CD8-positive, alpha-beta memory T cell (primary cell): ENCODE measurements at regions not wholly inside any gene's neighbourhood (a gene's known extent, or its start where the extent isn't known, plus 50 kb on each side); places are given as distances from the start of the nearest gene placed in this dataset.

Experiments used
- CTCF ChIA-PET: fragments of 350-600 bp; sonication (Branson Sonifier 250); formaldehyde crosslinking; loops from one replicate; lab custom pipeline; 2021; ENCODE audit warnings: antibody characterized with exemption; lab: Charles Lee
- POLR2A ChIA-PET: fragments of 350-600 bp; sonication (Branson Sonifier 250); formaldehyde crosslinking; loops from one replicate; lab custom pipeline; 2021; ENCODE audit warnings: antibody characterized with exemption; lab: Charles Lee
- DNase-seq, 5 donors: peaks; one replicate each; pipeline versions ENCODE4 v3.0.0 to v3.0.0-alpha.2; 2020 to 2022; ENCODE audit warnings: mixed read lengths in 1 of 5
- H3K27ac ChIP-seq: one replicate; pipeline ENCODE4 v1.7.0; 2013; ENCODE audit warnings: low read depth, mild to moderate bottlenecking, low read length, moderate library complexity
- H3K27me3 ChIP-seq: 2 replicates; pipeline ENCODE4 v1.7.0; 2013; ENCODE audit warnings: low read length, mild to moderate bottlenecking; ENCODE audit not compliant: insufficient read depth, poor library complexity, severe bottlenecking
- H3K36me3 ChIP-seq: 2 replicates; pipeline ENCODE4 v1.7.0; 2013; ENCODE audit warnings: mild to moderate bottlenecking, low read length, moderate library complexity; ENCODE audit not compliant: insufficient read depth
- H3K4me1 ChIP-seq: 2 replicates; pipeline ENCODE4 v1.7.0; 2013; ENCODE audit warnings: mild to moderate bottlenecking, low read length, moderate library complexity; ENCODE audit not compliant: insufficient read depth
- H3K4me3 ChIP-seq: 2 replicates; pipeline ENCODE4 v1.7.0; 2013; ENCODE audit warnings: mild to moderate bottlenecking, low read length
- H3K9me3 ChIP-seq: 2 replicates; pipeline ENCODE4 v1.7.0; 2013; ENCODE audit warnings: mild to moderate bottlenecking, low read length
- H3K27ac Mint-ChIP-seq, 8 donors: one replicate each; pipeline ENCODE4 v1.8.0; 2020 to 2021; ENCODE audit warnings: mixed read lengths in 8 of 8, mild to moderate bottlenecking in 6 of 8, inconsistent platforms in 3 of 8, moderate library complexity in 3 of 8
- H3K27me3 Mint-ChIP-seq, 2 donors: one replicate each; pipeline ENCODE4 v1.8.0; 2020 to 2021; ENCODE audit warnings: mixed read lengths in 2 of 2, mild to moderate bottlenecking in 1 of 2, moderate library complexity in 1 of 2
- H3K36me3 Mint-ChIP-seq, 3 donors: one replicate each; pipeline ENCODE4 v1.8.0; 2020 to 2021; ENCODE audit warnings: mixed read lengths in 3 of 3, inconsistent platforms in 1 of 3, mild to moderate bottlenecking in 1 of 3
- H3K4me1 Mint-ChIP-seq, 3 donors: one replicate each; pipeline ENCODE4 v1.8.0; 2020 to 2021; ENCODE audit warnings: mixed read lengths in 3 of 3, inconsistent platforms in 1 of 3, mild to moderate bottlenecking in 1 of 3
- H3K4me3 Mint-ChIP-seq, 7 donors: one replicate each; pipeline ENCODE4 v1.8.0; 2020 to 2021; ENCODE audit warnings: mixed read lengths in 7 of 7, mild to moderate bottlenecking in 6 of 7, moderate library complexity in 4 of 7, inconsistent platforms in 2 of 7
- H3K9me3 Mint-ChIP-seq, 5 donors: one replicate each; pipeline ENCODE4 v1.8.0; 2020 to 2022; ENCODE audit warnings: mixed read lengths in 5 of 5, mild to moderate bottlenecking in 3 of 5, moderate library complexity in 2 of 5, inconsistent platforms in 1 of 5

DNA sequence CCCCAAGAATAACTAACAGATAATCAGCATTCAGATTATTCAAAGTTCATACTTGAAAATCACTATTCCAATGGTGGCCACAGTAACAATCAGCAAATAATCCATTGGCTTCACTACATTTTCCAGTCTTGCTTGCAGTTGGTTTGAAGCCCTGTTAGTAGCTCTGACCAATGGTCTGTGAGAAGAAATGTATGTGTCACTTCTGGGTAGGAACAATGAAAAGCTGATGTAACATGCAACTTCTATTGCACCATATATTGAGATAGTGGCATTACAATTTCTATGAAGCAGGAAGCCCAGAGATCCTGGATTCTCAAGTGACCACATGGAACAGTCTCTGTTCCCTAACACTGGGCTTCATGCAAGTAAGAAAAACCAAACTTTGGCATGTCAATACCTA is 250.9 kb upstream of the DAB1 start:
- Histone ChIP-seq H3K36me3 (no peaks in the 10 kb centered on the region), H3K4me1 (no peaks in the 10 kb centered on the region), H3K9me3 (no peaks in the 10 kb centered on the region), H3K4me3 (no peak overlapping the region), H3K27me3 (no peaks in the 10 kb centered on the region), H3K27ac (no peak overlapping the region)
- no peaks in the 10 kb centered on the region for H3K36me3 Mint-ChIP-seq
- DNase-seq = no peak
- H3K4me3 Mint-ChIP-seq = no peak overlapping the region
- ChIA-PET CTCF (no interaction called here), POLR2A (no interaction called here)
- peaks cover 0 to 4% (median 0%) of the 10 kb centered on the region in 5 donors for H3K9me3 Mint-ChIP-seq
- H3K4me1 Mint-ChIP-seq = no peaks in the 10 kb centered on the region
- H3K27me3 Mint-ChIP-seq = peaks cover 0 to 2% of the 10 kb centered on the region in 2 donors
- H3K27ac Mint-ChIP-seq = no peak overlapping the region

DNA sequence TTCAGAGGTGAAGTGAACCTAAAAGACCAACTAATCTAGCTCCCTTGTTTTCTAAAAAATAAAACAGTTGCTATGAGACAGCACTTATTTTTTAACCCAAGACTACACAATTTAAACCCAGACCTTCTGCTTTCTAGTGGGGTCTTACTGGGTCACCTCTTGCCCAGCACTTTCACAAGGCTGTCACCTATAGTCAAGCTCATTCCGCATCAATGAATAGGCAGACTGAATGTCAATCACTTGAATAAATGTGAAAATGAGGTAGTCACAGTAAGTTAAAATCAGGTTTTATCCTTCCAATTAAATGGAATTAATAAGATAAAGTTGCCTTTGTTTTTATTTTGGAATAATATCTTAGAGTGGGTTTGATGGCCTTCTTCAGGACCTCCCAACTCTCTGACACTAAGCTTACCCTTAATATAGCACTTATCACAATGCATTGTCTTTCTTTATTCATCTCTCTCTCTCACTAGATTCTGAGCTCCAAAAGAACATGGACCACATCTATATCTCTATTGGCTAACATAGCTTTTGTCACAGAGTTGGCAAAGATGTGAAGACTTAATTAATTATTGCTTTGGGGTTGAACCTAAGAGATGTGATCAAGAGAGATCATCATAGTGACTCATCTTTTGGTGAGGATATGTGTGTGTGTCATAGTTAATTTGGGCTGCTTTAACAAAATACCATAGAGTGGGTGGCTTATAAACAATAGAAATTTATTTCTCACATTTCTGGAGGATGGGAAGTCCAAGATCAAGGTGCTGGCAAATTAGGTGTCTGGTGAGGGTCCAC is 248.7 kb upstream of the DAB1 start:
- CTCF ChIA-PET = no interaction called here

DNA sequence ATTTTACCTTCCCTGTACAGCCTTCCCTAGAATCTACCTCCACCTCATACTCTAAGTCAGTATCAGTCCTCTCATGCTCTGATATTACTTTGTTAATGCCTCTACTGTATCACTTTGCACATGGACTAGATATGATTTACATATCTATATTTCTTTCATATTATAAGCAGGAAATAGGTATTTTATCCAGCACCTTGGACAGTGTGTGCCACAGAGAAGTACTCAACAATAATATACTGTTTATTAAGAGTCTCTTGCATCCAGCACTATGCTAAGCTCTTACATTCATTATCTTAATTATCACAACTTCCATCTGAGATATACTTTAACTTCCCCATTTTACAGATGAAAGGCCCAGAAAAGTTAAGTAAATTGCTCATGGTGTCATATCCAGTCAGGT is 247.9 kb upstream of the DAB1 start:
- H3K9me3 Mint-ChIP-seq = peaks cover 0 to 4% (median 0%) of the 10 kb centered on the region in 5 donors
- no peaks in the 10 kb centered on the region for H3K4me1 Mint-ChIP-seq
- Histone ChIP-seq H3K4me3 (no peak overlapping the region), H3K36me3 (no peaks in the 10 kb centered on the region), H3K27me3 (no peaks in the 10 kb centered on the region), H3K27ac (no peak overlapping the region), H3K4me1 (no peaks in the 10 kb centered on the region), H3K9me3 (no peaks in the 10 kb centered on the region)
- no peak overlapping the region for H3K4me3 Mint-ChIP-seq
- H3K27ac Mint-ChIP-seq = no peak overlapping the region
- no peak for DNase-seq
- ChIA-PET POLR2A (no interaction called here), CTCF (no interaction called here)
- no peaks in the 10 kb centered on the region for H3K36me3 Mint-ChIP-seq
- peaks cover 0 to 2% of the 10 kb centered on the region in 2 donors for H3K27me3 Mint-ChIP-seq

More for the DNA sequence above, 248.7 kb upstream of the DAB1 start:
- DNase-seq = no peak
- no peaks in the 10 kb centered on the region for H3K4me1 ChIP-seq
- POLR2A ChIA-PET = no interaction called here
- no peaks in the 10 kb centered on the region for H3K4me1 Mint-ChIP-seq
- H3K36me3 Mint-ChIP-seq = no peaks in the 10 kb centered on the region
- no peaks in the 10 kb centered on the region for H3K36me3 ChIP-seq
- no peaks in the 10 kb centered on the region for H3K9me3 ChIP-seq
- no peak overlapping the region for H3K4me3 ChIP-seq
- no peak overlapping the region for H3K27ac Mint-ChIP-seq
- peaks cover 0 to 4% (median 0%) of the 10 kb centered on the region in 5 donors for H3K9me3 Mint-ChIP-seq
- peaks cover 0 to 2% of the 10 kb centered on the region in 2 donors for H3K27me3 Mint-ChIP-seq
- H3K27me3 ChIP-seq = no peaks in the 10 kb centered on the region
- H3K27ac ChIP-seq = no peak overlapping the region
- H3K4me3 Mint-ChIP-seq = no peak overlapping the region

DNA sequence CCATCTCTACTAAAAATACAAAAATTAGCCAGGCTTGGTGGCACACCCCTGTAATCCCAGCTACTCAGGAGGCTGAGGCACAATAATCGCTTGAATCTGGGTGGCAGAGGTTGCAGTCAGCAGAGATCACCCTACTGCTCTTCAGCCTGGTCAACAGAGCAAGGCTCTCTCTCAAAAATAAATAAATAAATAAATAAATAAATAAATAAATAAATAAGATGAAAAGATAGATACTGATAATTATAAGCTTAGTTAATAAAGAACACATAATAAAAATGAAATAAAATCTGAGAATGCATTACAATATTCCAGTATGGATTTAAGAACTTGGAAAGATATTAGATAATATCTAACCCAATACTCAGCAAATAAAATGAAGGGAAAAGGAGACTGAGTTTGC is 235.9 kb upstream of the DAB1 start:
- ChIA-PET CTCF (no interaction called here), POLR2A (no interaction called here)
- no peaks in the 10 kb centered on the region for H3K9me3 Mint-ChIP-seq
- no peaks in the 10 kb centered on the region for H3K9me3 ChIP-seq
- H3K27me3 ChIP-seq = no peaks in the 10 kb centered on the region
- H3K4me3 Mint-ChIP-seq = no peak overlapping the region
- H3K4me3 ChIP-seq = no peak overlapping the region
- H3K27ac Mint-ChIP-seq = no peak overlapping the region
- H3K27me3 Mint-ChIP-seq = peaks cover 0 to 3% of the 10 kb centered on the region in 2 donors
- H3K36me3 ChIP-seq = no peaks in the 10 kb centered on the region
- no peaks in the 10 kb centered on the region for H3K4me1 ChIP-seq
- no peak for DNase-seq
- no peak overlapping the region for H3K27ac ChIP-seq
- H3K4me1 Mint-ChIP-seq = no peaks in the 10 kb centered on the region
- H3K36me3 Mint-ChIP-seq = no peaks in the 10 kb centered on the region

DNA sequence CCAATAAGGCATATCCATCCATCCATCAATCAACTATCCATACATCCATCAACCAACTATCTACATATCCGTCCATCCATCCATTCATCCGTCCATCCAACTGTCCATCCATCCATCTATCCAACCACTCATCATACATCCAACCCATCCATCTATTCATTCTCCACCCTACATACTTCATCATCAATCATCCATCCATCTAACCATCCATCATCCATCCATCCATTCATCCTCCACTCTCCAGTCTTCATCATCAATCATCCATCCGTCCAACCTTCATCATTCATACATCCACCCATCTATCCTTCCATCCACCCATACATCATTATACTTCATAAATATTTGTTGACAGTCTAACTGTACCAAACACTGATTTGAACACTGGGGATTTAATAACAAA is 231.3 kb upstream of the DAB1 start:
- H3K27ac Mint-ChIP-seq = no peak overlapping the region
- no peak overlapping the region for H3K27ac ChIP-seq

DNA sequence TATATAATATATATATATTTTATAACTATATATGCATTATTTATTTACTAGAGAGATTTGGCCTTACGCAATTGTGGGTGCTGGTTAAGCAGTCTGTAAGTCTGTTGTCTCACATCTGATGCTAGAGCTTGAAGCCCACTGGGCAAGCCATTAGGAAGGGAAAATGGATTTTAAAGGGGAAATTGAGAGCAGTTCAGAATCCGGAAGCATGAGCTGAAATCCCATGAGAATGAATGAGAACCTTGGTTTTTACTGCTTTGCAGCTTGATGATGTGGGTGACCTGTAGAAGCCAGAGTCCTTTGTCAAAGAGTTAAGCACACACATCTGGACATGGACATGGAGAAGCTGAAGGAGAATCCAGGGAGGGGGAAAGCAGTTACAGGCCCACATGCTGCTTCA is 220.8 kb upstream of the DAB1 start:
- H3K4me1 Mint-ChIP-seq = no peaks in the 10 kb centered on the region
- H3K36me3 Mint-ChIP-seq = no peaks in the 10 kb centered on the region
- H3K27me3 ChIP-seq = no peaks in the 10 kb centered on the region
- H3K27ac Mint-ChIP-seq = no peak overlapping the region
- no peak overlapping the region for H3K4me3 ChIP-seq
- POLR2A ChIA-PET = no interaction called here
- H3K36me3 ChIP-seq = no peaks in the 10 kb centered on the region
- no peak overlapping the region for H3K4me3 Mint-ChIP-seq
- H3K27ac ChIP-seq = no peak overlapping the region
- peaks cover 0 to 6% (median 0%) of the 10 kb centered on the region in 5 donors for H3K9me3 Mint-ChIP-seq
- H3K9me3 ChIP-seq = no peaks in the 10 kb centered on the region
- CTCF ChIA-PET = no interaction called here
- no peak for DNase-seq
- no peaks in the 10 kb centered on the region for H3K4me1 ChIP-seq
- peaks cover 0 to 4% of the 10 kb centered on the region in 2 donors for H3K27me3 Mint-ChIP-seq

More for the DNA sequence above, 231.3 kb upstream of the DAB1 start:
- Histone ChIP-seq H3K4me1 (no peaks in the 10 kb centered on the region), H3K9me3 (no peaks in the 10 kb centered on the region), H3K27me3 (no peaks in the 10 kb centered on the region), H3K36me3 (no peaks in the 10 kb centered on the region), H3K4me3 (no peak overlapping the region)
- no peak overlapping the region for H3K4me3 Mint-ChIP-seq
- peaks cover 0 to 4% of the 10 kb centered on the region in 2 donors for H3K27me3 Mint-ChIP-seq
- ChIA-PET CTCF (no interaction called here), POLR2A (no interaction called here)
- H3K36me3 Mint-ChIP-seq = no peaks in the 10 kb centered on the region
- no peaks in the 10 kb centered on the region for H3K4me1 Mint-ChIP-seq
- DNase-seq = no peak
- peaks cover 0 to 6% (median 0%) of the 10 kb centered on the region in 5 donors for H3K9me3 Mint-ChIP-seq

DNA sequence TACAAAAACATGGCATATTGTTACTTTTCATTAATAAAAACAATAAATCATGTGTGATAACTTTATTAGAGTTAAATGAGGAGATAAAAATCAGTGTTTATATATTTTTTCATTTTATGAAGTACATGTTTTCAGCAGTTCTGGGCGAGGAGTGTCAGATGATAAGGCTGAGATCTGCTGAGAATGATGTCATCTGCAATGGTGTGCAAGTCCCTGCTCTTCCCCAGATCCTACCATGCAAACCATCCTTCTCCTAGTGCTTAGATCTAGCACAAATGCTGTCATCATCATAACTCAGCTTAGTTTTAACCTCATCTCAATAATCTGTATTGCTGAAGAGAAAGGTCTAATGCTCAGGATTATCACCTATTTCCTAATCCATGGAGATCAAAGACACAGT is 214.4 kb upstream of the DAB1 start:
- no peaks in the 10 kb centered on the region for H3K27me3 ChIP-seq
- H3K27me3 Mint-ChIP-seq = peaks cover 4% of the 10 kb centered on the region in 2 donors
- ChIA-PET POLR2A (no interaction called here), CTCF (no interaction called here)
- no peaks in the 10 kb centered on the region for H3K4me1 Mint-ChIP-seq
- DNase-seq = no peak
- H3K36me3 ChIP-seq = no peaks in the 10 kb centered on the region
- H3K4me1 ChIP-seq = no peaks in the 10 kb centered on the region
- no peak overlapping the region for H3K27ac ChIP-seq
- H3K9me3 ChIP-seq = no peaks in the 10 kb centered on the region
- H3K36me3 Mint-ChIP-seq = no peaks in the 10 kb centered on the region
- no peak overlapping the region for H3K4me3 Mint-ChIP-seq
- no peak overlapping the region for H3K27ac Mint-ChIP-seq
- peaks cover 0 to 6% (median 0%) of the 10 kb centered on the region in 5 donors for H3K9me3 Mint-ChIP-seq
- H3K4me3 ChIP-seq = no peak overlapping the region

DNA sequence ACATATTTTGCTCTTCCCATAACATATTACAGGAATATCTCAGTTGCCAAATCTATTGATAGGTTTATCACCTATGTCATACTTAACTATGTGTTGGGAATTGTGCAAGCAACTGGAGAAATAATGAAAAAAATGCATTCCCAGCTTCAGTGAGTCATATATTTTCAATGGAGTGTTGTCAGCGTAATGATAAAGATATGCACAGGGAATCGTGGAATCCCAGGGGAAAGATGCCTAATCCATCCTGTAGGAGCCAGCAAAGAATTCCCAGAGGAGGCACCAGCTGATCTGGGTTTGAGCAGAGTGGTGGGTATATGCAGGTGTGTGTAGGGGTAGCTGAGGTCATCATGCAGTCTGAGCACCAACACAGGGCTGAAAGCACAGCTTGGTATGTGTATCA is 213.3 kb upstream of the DAB1 start:
- POLR2A ChIA-PET = no interaction called here
- Histone ChIP-seq H3K27ac (no peak overlapping the region), H3K9me3 (no peaks in the 10 kb centered on the region), H3K36me3 (no peaks in the 10 kb centered on the region), H3K4me1 (no peaks in the 10 kb centered on the region), H3K4me3 (no peak overlapping the region), H3K27me3 (no peaks in the 10 kb centered on the region)
- H3K4me1 Mint-ChIP-seq = no peaks in the 10 kb centered on the region
- no peak overlapping the region for H3K4me3 Mint-ChIP-seq
- peaks cover 0 to 6% (median 0%) of the 10 kb centered on the region in 5 donors for H3K9me3 Mint-ChIP-seq
- no peaks in the 10 kb centered on the region for H3K36me3 Mint-ChIP-seq
- CTCF ChIA-PET = no interaction called here
- H3K27me3 Mint-ChIP-seq = peaks cover 3 to 8% of the 10 kb centered on the region in 2 donors
- no peak overlapping the region for H3K27ac Mint-ChIP-seq
- DNase-seq = no peak
